GM12864 (cell line): ENCODE measurements at regions not wholly inside any gene's neighbourhood (a gene's known extent, or its start where the extent isn't known, plus 50 kb on each side); places are given as distances from the start of the nearest gene placed in this dataset.

Experiments
- DNase-seq: peaks from one replicate; pipeline ENCODE4 v3.0.0-alpha.2; 2011; ENCODE audit warnings: low read depth
- H3K4me3 ChIP-seq: 2 replicates; pipeline ENCODE4 v1.5.1; 2011; ENCODE audit warnings: mild to moderate bottlenecking, low read depth, low read length, control low read depth
- CTCF ChIP-seq: IDR thresholded peaks from 2 replicates; pipeline ENCODE4 v1.5.1; 2011; ENCODE audit warnings: low read depth, mild to moderate bottlenecking, moderate library complexity, low read length, control low read depth, inconsistent platforms; ENCODE audit errors: missing control alignments

GRCh38 chr2:192313773-192314172 is 119.0 kb upstream of the TMEFF2 start:
- TF ChIP-seq CTCF, result no peak
- no peak overlapping the region for H3K4me3 ChIP-seq
- no peak for DNase-seq

- DNase-seq, result no peak
- no peak for TF ChIP-seq CTCF
- H3K4me3 ChIP-seq, result no peak overlapping the region
Measured at GRCh38 chr2:192311701-192312460, 117.1 kb upstream of the TMEFF2 start.

- DNase-seq, result no peak
- TF ChIP-seq CTCF, result no peak
Measured at GRCh38 chr2:192307530-192307929, 112.8 kb upstream of the TMEFF2 start.

GRCh38 chr2:192298664-192299063 is 103.9 kb upstream of the TMEFF2 start:
- no peak for TF ChIP-seq CTCF
- H3K4me3 ChIP-seq, result no peak overlapping the region
- no peak for DNase-seq

More at GRCh38 chr2:192307530-192307929, 112.8 kb upstream of the TMEFF2 start:
- H3K4me3 ChIP-seq, result no peak overlapping the region

GRCh38 chr2:192292478-192292877 is 97.7 kb upstream of the TMEFF2 start:
- no peak for TF ChIP-seq CTCF
- no peak for DNase-seq
- no peak overlapping the region for H3K4me3 ChIP-seq

- H3K4me3 ChIP-seq, result no peak overlapping the region
- no peak for TF ChIP-seq CTCF
- DNase-seq, result no peak
Measured at GRCh38 chr2:192288295-192288694, 93.6 kb upstream of the TMEFF2 start.
